H9 (cell line): ENCODE measurements at regions not wholly inside any gene's neighbourhood (a gene's known extent, or its start where the extent isn't known, plus 50 kb on each side); places are given as distances from the start of the nearest gene placed in this dataset.
"Not testable (repeated sequence)": the region's sequence is repeated elsewhere in the genome, so short reads cannot be mapped to it uniquely, and the experiment has no call there.

Experiments
- DNase-seq: peaks from one replicate; pipeline ENCODE4 v3.0.0-alpha.2; 2017
- H2AFZ ChIP-seq: one replicate; pipeline ENCODE4 v1.6.1; 2013; ENCODE audit warnings: mild to moderate bottlenecking, low read length, control low read depth, moderate library complexity
- H2AK5ac ChIP-seq: 2 replicates; pipeline ENCODE4 v1.6.1; 2013; ENCODE audit warnings: low read length, control low read depth, mixed read lengths; ENCODE audit not compliant: insufficient read length
- H2BK120ac ChIP-seq: one replicate; pipeline ENCODE4 v1.6.1; 2013; ENCODE audit warnings: low read depth, mild to moderate bottlenecking, low read length, control low read depth, inconsistent platforms; ENCODE audit not compliant: poor library complexity, severe bottlenecking
- H2BK12ac ChIP-seq: 2 replicates; pipeline ENCODE4 v1.6.1; 2013; ENCODE audit warnings: low read length, control low read depth, mixed read lengths, low read depth; ENCODE audit not compliant: insufficient read length
- H2BK15ac ChIP-seq: 2 replicates; pipeline ENCODE4 v1.6.1; 2013; ENCODE audit warnings: low read depth, low read length, control low read depth
- H2BK20ac ChIP-seq: one replicate; pipeline ENCODE4 v1.6.1; 2013; ENCODE audit warnings: low read depth, mild to moderate bottlenecking, low read length, control low read depth, inconsistent platforms; ENCODE audit not compliant: poor library complexity, severe bottlenecking
- H2BK5ac ChIP-seq: 2 replicates; pipeline ENCODE4 v1.6.1; 2013; ENCODE audit warnings: low read length, control low read depth, mixed read lengths; ENCODE audit not compliant: insufficient read length
- H3K14ac ChIP-seq: 2 replicates; pipeline ENCODE4 v1.6.1; 2013; ENCODE audit warnings: low read length, control low read depth; ENCODE audit not compliant: insufficient read depth
- H3K18ac ChIP-seq: 2 replicates; pipeline ENCODE4 v1.6.1; 2013; ENCODE audit warnings: low read depth, mild to moderate bottlenecking, mixed read lengths, low read length, control low read depth; ENCODE audit not compliant: insufficient read length
- H3K23ac ChIP-seq: 2 replicates; pipeline ENCODE4 v1.6.1; 2013; ENCODE audit warnings: low read length, control low read depth, mixed read lengths, low read depth; ENCODE audit not compliant: insufficient read length
- H3K23me2 ChIP-seq: 2 replicates; pipeline ENCODE4 v1.6.1; 2013; ENCODE audit warnings: low read depth, mild to moderate bottlenecking, mixed read lengths, low read length, control low read depth; ENCODE audit not compliant: insufficient read length, poor library complexity, severe bottlenecking
- H3K27ac ChIP-seq: 2 replicates; pipeline ENCODE4 v1.5.1; 2013; ENCODE audit warnings: low read length, control low read depth, mixed read lengths, low read depth; ENCODE audit not compliant: insufficient read length
- H3K27me3 ChIP-seq: 2 replicates; pipeline ENCODE4 v1.6.1; 2013; ENCODE audit warnings: low read length, control low read depth, inconsistent platforms; ENCODE audit not compliant: insufficient read depth
- H3K4ac ChIP-seq: 2 replicates; pipeline ENCODE4 v1.6.1; 2013; ENCODE audit warnings: low read depth, mild to moderate bottlenecking, control low read depth, inconsistent platforms, low read length, moderate library complexity
- H3K4me1 ChIP-seq: 2 replicates; pipeline ENCODE4 v1.6.1; 2013; ENCODE audit warnings: low read length, control low read depth, inconsistent platforms; ENCODE audit not compliant: insufficient read depth
- H3K4me2 ChIP-seq: 2 replicates; pipeline ENCODE4 v1.6.1; 2013; ENCODE audit warnings: low read length, control low read depth, mixed read lengths; ENCODE audit not compliant: insufficient read length, insufficient read depth
- H3K56ac ChIP-seq: 2 replicates; pipeline ENCODE4 v1.6.1; 2013; ENCODE audit warnings: low read depth, mild to moderate bottlenecking, mixed read lengths, low read length, control low read depth; ENCODE audit not compliant: insufficient read length
- H3K79me1 ChIP-seq: 2 replicates; pipeline ENCODE4 v1.6.1; 2013; ENCODE audit warnings: low read depth, mild to moderate bottlenecking, moderate library complexity, low read length, control low read depth, inconsistent platforms; ENCODE audit not compliant: insufficient read depth, poor library complexity, severe bottlenecking
- H3K79me2 ChIP-seq: 2 replicates; pipeline ENCODE4 v1.6.1; 2013; ENCODE audit warnings: low read length, control low read depth, inconsistent platforms; ENCODE audit not compliant: insufficient read depth
- H3K9ac ChIP-seq: 2 replicates; pipeline ENCODE4 v1.6.1; 2013; ENCODE audit warnings: low read length, control low read depth, mixed read lengths; ENCODE audit not compliant: insufficient read length; ENCODE audit errors: extremely low read depth
- H3K9me3 ChIP-seq: one replicate; pipeline ENCODE4 v1.6.1; 2013; ENCODE audit warnings: low read depth, low read length, inconsistent platforms; ENCODE audit not compliant: control insufficient read depth
- H3T11ph ChIP-seq: one replicate; pipeline ENCODE4 v1.6.1; 2013; ENCODE audit warnings: mild to moderate bottlenecking, low read length, control low read depth, inconsistent platforms
- H4K20me1 ChIP-seq: one replicate; pipeline ENCODE4 v1.6.1; 2013; ENCODE audit not compliant: control insufficient read depth, insufficient read length, insufficient read depth
- H4K5ac ChIP-seq: 2 replicates; pipeline ENCODE4 v1.6.1; 2013; ENCODE audit warnings: low read depth, mild to moderate bottlenecking, mixed read lengths, low read length, control low read depth; ENCODE audit not compliant: insufficient read length
- H4K8ac ChIP-seq: replicated peaks from 2 replicates; pipeline ENCODE4 v1.6.1; 2013; ENCODE audit warnings: low read length, control low read depth, mixed read lengths, low read depth; ENCODE audit not compliant: insufficient read length
- H4K91ac ChIP-seq: 2 replicates; pipeline ENCODE4 v1.6.1; 2013; ENCODE audit warnings: low read depth, mild to moderate bottlenecking, moderate library complexity, mixed read lengths, low read length, control low read depth; ENCODE audit not compliant: insufficient read length
- H3K27ac Mint-ChIP-seq, 3 experiments: 2 replicates in 2 of 3; 3 replicates in 1 of 3; pipeline ENCODE4 v1.8.0; 2020 to 2021; ENCODE audit warnings: mixed read lengths in 3 of 3, mild to moderate bottlenecking in 1 of 3, moderate library complexity in 1 of 3
- H3K27me3 Mint-ChIP-seq: 2 replicates; pipeline ENCODE4 v1.8.0; 2021; ENCODE audit warnings: low read depth, mild to moderate bottlenecking, moderate library complexity, mixed read lengths
- H3K36me3 Mint-ChIP-seq, 3 experiments: 2 replicates in 2 of 3; 3 replicates in 1 of 3; pipeline ENCODE4 v1.8.0; 2020 to 2021; ENCODE audit warnings: low read depth in 3 of 3, mixed read lengths in 3 of 3; ENCODE audit not compliant: insufficient read depth in 1 of 3
- H3K4me1 Mint-ChIP-seq, 2 experiments: 2 replicates each; pipeline ENCODE4 v1.8.0; 2020; ENCODE audit warnings: mixed read lengths in 2 of 2
- H3K4me3 Mint-ChIP-seq, 2 experiments: 2 replicates in 1 of 2; 3 replicates in 1 of 2; pipeline ENCODE4 v1.8.0; 2020 to 2021; ENCODE audit warnings: mild to moderate bottlenecking in 2 of 2, mixed read lengths in 2 of 2, moderate library complexity in 1 of 2
- H3K9me3 Mint-ChIP-seq, 2 experiments: 2 replicates in 1 of 2; 3 replicates in 1 of 2; pipeline ENCODE4 v1.8.0; 2020; ENCODE audit warnings: mild to moderate bottlenecking in 2 of 2, mixed read lengths in 2 of 2, moderate library complexity in 1 of 2
- WGBS: extraction: QIAGEN DNeasy Blood & Tissue Kit; methylation state at CpG from one replicate; pipeline ENCODE4 v1.1.7; 2013; ENCODE audit warnings: missing lambda C conversion rate, low lambda C conversion rate, mixed read lengths; ENCODE audit not compliant: insufficient read length; ENCODE audit errors: extremely low coverage; 5-methylcytosine and 5-hydroxymethylcytosine counted together

DNA sequence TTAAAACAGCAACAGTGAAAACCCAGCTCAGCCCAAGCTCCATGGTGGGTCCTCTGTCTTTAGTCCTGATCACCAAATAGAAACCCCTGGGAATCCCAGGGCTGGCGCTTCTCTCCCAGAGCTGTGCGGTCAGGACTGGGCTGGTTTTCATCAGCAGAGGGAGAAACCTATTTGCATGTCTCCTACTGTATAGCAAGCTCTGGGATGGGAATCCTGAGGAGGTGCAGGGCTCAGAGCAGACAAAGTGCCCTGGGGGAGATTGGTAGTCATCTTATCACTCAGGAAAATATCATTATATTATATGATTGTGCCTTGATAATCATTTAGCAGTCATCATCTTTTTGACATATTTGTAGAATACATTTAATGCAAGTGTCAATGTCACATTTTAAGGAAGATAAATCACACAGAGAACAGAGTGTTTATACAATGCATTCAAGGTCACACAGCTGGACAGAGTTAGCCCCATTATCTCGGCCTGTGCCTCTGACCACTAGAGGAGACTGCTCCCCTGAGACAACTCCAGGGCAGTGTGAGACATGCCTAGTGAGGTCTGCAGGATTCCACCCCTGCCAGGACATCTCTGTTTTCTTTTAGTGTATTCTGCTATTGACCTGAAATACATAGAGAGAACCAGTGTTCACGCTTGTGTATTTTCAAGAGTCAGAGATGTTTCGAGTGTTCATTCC lies 818.6 kb downstream of the TMEM121 start:
- not testable (repeated sequence) for H3K27ac ChIP-seq, H3T11ph ChIP-seq, H2BK5ac ChIP-seq, H2AFZ ChIP-seq, H3K4me1 Mint-ChIP-seq, H3K4me2 ChIP-seq, H3K4me3 Mint-ChIP-seq, H4K5ac ChIP-seq, H3K27me3 ChIP-seq, H2BK120ac ChIP-seq, H4K8ac ChIP-seq, H3K23me2 ChIP-seq, H2BK15ac ChIP-seq, H2AK5ac ChIP-seq, H2BK12ac ChIP-seq, H4K20me1 ChIP-seq, H3K9ac ChIP-seq, H3K79me2 ChIP-seq, H2BK20ac ChIP-seq, H3K79me1 ChIP-seq, H3K4ac ChIP-seq, H3K14ac ChIP-seq, H4K91ac ChIP-seq, H3K23ac ChIP-seq, H3K56ac ChIP-seq, DNase-seq, H3K18ac ChIP-seq, H3K27me3 Mint-ChIP-seq, H3K4me1 ChIP-seq, H3K27ac Mint-ChIP-seq
- peaks cover 41 to 93% of the 10 kb centered on the region in 2 experiments for H3K9me3 Mint-ChIP-seq
- peaks cover 38 to 82% (median 60%) of the 10 kb centered on the region in 3 experiments for H3K36me3 Mint-ChIP-seq
- WGBS, result no CpG with 5 or more reads among the region's 5 CpGs
- H3K9me3 ChIP-seq, result peaks cover 96% of the 10 kb centered on the region
